HEK293T (cell line): ENCODE measurements at regions not wholly inside any gene's neighbourhood (a gene's known extent, or its start where the extent isn't known, plus 50 kb on each side); places are given as distances from the start of the nearest gene placed in this dataset.
"Not testable (repeated sequence)": the region's sequence is repeated elsewhere in the genome, so short reads cannot be mapped to it uniquely, and the experiment has no call there.

Source experiments
- CTCF ChIA-PET: fragments of 350-600 bp; formaldehyde crosslinking; extraction: SDS; loops from one replicate; lab custom pipeline; 2021; ENCODE audit warnings: antibody characterized with exemption, inconsistent platforms; lab: Yijun Ruan, JAX
- POLR2A ChIA-PET: fragments of 350-600 bp; formaldehyde crosslinking; extraction: SDS; loops from one replicate; lab custom pipeline; 2020; ENCODE audit warnings: antibody characterized with exemption, inconsistent platforms; lab: Yijun Ruan, JAX
- DNase-seq: peaks from one replicate; pipeline ENCODE4 v3.0.0; 2012; ENCODE audit warnings: mixed read lengths; ENCODE audit errors: extremely low spot score
- ARNT ChIP-seq: fragments of 450-650 bp; IDR thresholded peaks from 2 replicates; pipeline ENCODE4 v1.6.1; 2017; ENCODE audit warnings: mild to moderate bottlenecking
- BHLHE40 ChIP-seq: fragments of 450-650 bp; IDR thresholded peaks from 2 replicates; pipeline ENCODE4 v1.6.1; 2016; ENCODE audit warnings: mild to moderate bottlenecking, moderate library complexity, borderline replicate concordance
- CTBP1 ChIP-seq: fragments of 450-650 bp; IDR thresholded peaks from 2 replicates; pipeline ENCODE4 v1.6.1; 2016; ENCODE audit warnings: borderline replicate concordance
- ELF4 ChIP-seq: fragments of 450-650 bp; IDR thresholded peaks from 2 replicates; pipeline ENCODE4 v1.6.1; 2017; ENCODE audit warnings: antibody characterized with exemption
- FOXA1 ChIP-seq: fragments of 450-650 bp; IDR thresholded peaks from 2 replicates; pipeline ENCODE4 v1.6.1; 2016; ENCODE audit warnings: mild to moderate bottlenecking
- FOXK2 ChIP-seq: fragments of 450-650 bp; IDR thresholded peaks from 2 replicates; pipeline ENCODE4 v1.6.1; 2016; ENCODE audit warnings: mild to moderate bottlenecking
- FOXM1 ChIP-seq: fragments of 450-650 bp; IDR thresholded peaks from 2 replicates; pipeline ENCODE4 v1.6.1; 2017; ENCODE audit warnings: mild to moderate bottlenecking, borderline replicate concordance
- HDGF ChIP-seq: fragments of 450-650 bp; IDR thresholded peaks from 2 replicates; pipeline ENCODE4 v1.6.1; 2017; ENCODE audit warnings: antibody characterized with exemption, borderline replicate concordance
- L3MBTL2 ChIP-seq: fragments of 450-650 bp; conservative IDR thresholded peaks from 2 replicates; pipeline ENCODE4 v1.6.1; 2016; ENCODE audit warnings: mild to moderate bottlenecking
- LEF1 ChIP-seq: fragments of 450-650 bp; IDR thresholded peaks from 2 replicates; pipeline ENCODE4 v1.6.1; 2017; ENCODE audit warnings: mild to moderate bottlenecking, borderline replicate concordance
- NFRKB ChIP-seq: fragments of 450-650 bp; IDR thresholded peaks from 2 replicates; pipeline ENCODE4 v1.6.1; 2016; ENCODE audit warnings: mild to moderate bottlenecking, moderate library complexity
- PKNOX1 ChIP-seq: fragments of 450-650 bp; IDR thresholded peaks from 2 replicates; pipeline ENCODE4 v1.6.1; 2016
- SP1 ChIP-seq: fragments of 450-650 bp; IDR thresholded peaks from 2 replicates; pipeline ENCODE4 v1.6.1; 2017
- SUZ12 ChIP-seq: fragments of 450-650 bp; IDR thresholded peaks from 2 replicates; pipeline ENCODE4 v1.6.1; 2016; ENCODE audit warnings: mild to moderate bottlenecking
- TARDBP ChIP-seq: fragments of 450-650 bp; IDR thresholded peaks from 2 replicates; pipeline ENCODE4 v1.6.1; 2016
- ZNF384 ChIP-seq: fragments of 450-650 bp; IDR thresholded peaks from 2 replicates; pipeline ENCODE4 v1.6.1; 2016

GRCh38 chr7:152923711-152924110, 164.2 kb downstream of the ACTR3B start:
- CTCF ChIA-PET, result no interaction called here
- no peak for DNase-seq
- POLR2A ChIA-PET, result no interaction called here
- no peak for TF ChIP-seq LEF1
- no peak for TF ChIP-seq TARDBP

GRCh38 chr7:152924238-152924637, 164.7 kb downstream of the ACTR3B start:
- POLR2A ChIA-PET, result no interaction called here
- no peak for DNase-seq
- TF ChIP-seq BHLHE40 (no peak), FOXK2 (no peak), CTBP1 (no peak), PKNOX1 (no peak), FOXM1 (no peak), TARDBP (no peak), SUZ12 (no peak), SP1 (no peak), ZNF384 (no peak), HDGF (no peak), LEF1 (no peak), NFRKB (no peak)
- CTCF ChIA-PET, result no interaction called here

- TF ChIP-seq FOXM1, result no peak
- no peak for TF ChIP-seq CTBP1
- POLR2A ChIA-PET, result no interaction called here
- CTCF ChIA-PET, result no interaction called here
- no peak for DNase-seq
Measured at GRCh38 chr7:152924826-152925411, 165.4 kb downstream of the ACTR3B start.

- no peak for TF ChIP-seq BHLHE40
- CTCF ChIA-PET, result no interaction called here
- no peak for DNase-seq
- POLR2A ChIA-PET, result no interaction called here
Measured at GRCh38 chr7:152925412-152926147, 166.0 kb downstream of the ACTR3B start.

- ChIA-PET POLR2A (no interaction called here), CTCF (no interaction called here)
- no peak for DNase-seq
- TF ChIP-seq ZNF384, result no peak
- no peak for TF ChIP-seq L3MBTL2
- no peak for TF ChIP-seq PKNOX1
- no peak for TF ChIP-seq FOXA1
- no peak for TF ChIP-seq LEF1
- no peak for TF ChIP-seq SUZ12
- TF ChIP-seq FOXK2, result no peak
- TF ChIP-seq CTBP1, result no peak
Measured at GRCh38 chr7:152931633-152932032, 172.1 kb downstream of the ACTR3B start.

- ChIA-PET POLR2A (no interaction called here), CTCF (no interaction called here)
- no peak for DNase-seq
- TF ChIP-seq L3MBTL2 (no peak), NFRKB (no peak), PKNOX1 (no peak), HDGF (no peak), SUZ12 (no peak), BHLHE40 (no peak), ELF4 (no peak), ZNF384 (no peak), FOXA1 (no peak), FOXK2 (no peak), ARNT (no peak), SP1 (no peak), TARDBP (no peak), LEF1 (no peak), FOXM1 (no peak), CTBP1 (no peak)
Measured at GRCh38 chr7:152937282-152937681, 177.7 kb downstream of the ACTR3B start.

GRCh38 chr7:152946616-152947015, 187.1 kb downstream of the ACTR3B start:
- POLR2A ChIA-PET, DNase-seq, CTCF ChIA-PET: not testable (repeated sequence)

GRCh38 chr7:152947686-152948085, 188.1 kb downstream of the ACTR3B start:
- ChIA-PET POLR2A (no interaction called here), CTCF (no interaction called here)
- TF ChIP-seq FOXA1 (no peak), SP1 (no peak), ZNF384 (no peak), NFRKB (no peak), ARNT (no peak), SUZ12 (no peak), FOXM1 (no peak), TARDBP (no peak), L3MBTL2 (no peak), LEF1 (no peak), ELF4 (no peak), FOXK2 (no peak), BHLHE40 (no peak), HDGF (no peak), PKNOX1 (no peak), CTBP1 (no peak)
- DNase-seq, result no peak
